Transverse colon (tissue), 4 donors: ENCODE measurements at regions not wholly inside any gene's neighbourhood (a gene's known extent, or its start where the extent isn't known, plus 50 kb on each side); places are given as distances from the start of the nearest gene placed in this dataset.

Source experiments
- DNase-seq: peaks from one replicate; pipeline ENCODE4 v3.0.0-alpha.2; 2019
- H3K27ac ChIP-seq, 4 donors: fragments of 200-600 bp; sonication (generic); 2 replicates each; pipeline ENCODE4 v1.5.1; 2016 to 2018; ENCODE audit warnings: inconsistent platforms in 4 of 4
- H3K27me3 ChIP-seq: fragments of 200-600 bp; sonication (generic); 2 replicates; pipeline ENCODE4 v1.5.1; 2017; ENCODE audit warnings: inconsistent platforms
- H3K36me3 ChIP-seq, 4 donors: fragments of 200-600 bp; sonication (generic); 2 replicates each; pipeline ENCODE4 v1.5.1; 2017 to 2019; ENCODE audit warnings: inconsistent platforms in 4 of 4
- H3K4me1 ChIP-seq, 4 donors: fragments of 200-600 bp; sonication (generic); 2 replicates each; pipeline ENCODE4 v1.5.1; 2017 to 2020; ENCODE audit warnings: inconsistent platforms in 4 of 4
- H3K4me3 ChIP-seq, 4 donors: fragments of 200-600 bp; sonication (generic); 1 replicate in 1 of 4; 2 replicates in 3 of 4; pipeline versions ENCODE4 v1.5.1 to v1.6.1; 2017 to 2019; ENCODE audit warnings: inconsistent platforms in 4 of 4
- H3K9me3 ChIP-seq, 2 donors: fragments of 200-600 bp; sonication (generic); 2 replicates each; pipeline ENCODE4 v1.5.1; 2017 to 2019; ENCODE audit warnings: inconsistent platforms in 2 of 2
- EP300 ChIP-seq: sonication (generic); formaldehyde crosslinking; IDR thresholded peaks from one replicate; pipeline ENCODE4 v1.6.1; 2017; ENCODE audit warnings: antibody characterized with exemption, low read depth
- POLR2A ChIP-seq: fragments of 450-650 bp; IDR thresholded peaks from one replicate; pipeline ENCODE4 v1.6.1; 2016; ENCODE audit warnings: antibody characterized with exemption, mild to moderate bottlenecking, moderate library complexity
- POLR2AphosphoS5 ChIP-seq, 3 donors: sonication (generic); formaldehyde crosslinking; IDR thresholded peaks; one replicate each; pipeline ENCODE4 v1.6.1; 2016; ENCODE audit warnings: antibody characterized with exemption in 3 of 3
- WGBS, 2 donors: methylation state at CpG; one replicate each; pipeline ENCODE4 v1.1.5; 2018; ENCODE audit warnings: low coverage in 1 of 2; 5-methylcytosine and 5-hydroxymethylcytosine counted together
- in situ Hi-C, 4 donors: fragments of 200-750 bp; cut with MboI; loops; one replicate each; pipeline versions ENCODE4 v1.15.0 to v1.15.1; 2017; ENCODE audit warnings: low sequenced_read_pairs in 3 of 4, low pct_ligation_motif_present in 1 of 4, low pct_unique_long_range_greater_than_20kb in 1 of 4
- intact Hi-C: fragments of 100-400 bp; cut with DNase I; formaldehyde crosslinking; loops from one replicate; pipeline ENCODE4 v1.15.1; 2023; ENCODE audit warnings: low total_unique reads
- TF ChIP-seq, protein P1 (sequence below), 5 experiments: fragments of 200-600 bp in 3 of 5; fragments of 450-650 bp in 2 of 5; sonication (generic) in 3 of 5; IDR thresholded peaks; 1 replicate in 2 of 5; 2 replicates in 3 of 5; pipeline ENCODE4 v1.5.1; 2016 to 2017; ENCODE audit warnings: antibody characterized with exemption in 5 of 5, inconsistent platforms in 3 of 5, mild to moderate bottlenecking in 2 of 5, moderate library complexity in 1 of 5

DNA sequence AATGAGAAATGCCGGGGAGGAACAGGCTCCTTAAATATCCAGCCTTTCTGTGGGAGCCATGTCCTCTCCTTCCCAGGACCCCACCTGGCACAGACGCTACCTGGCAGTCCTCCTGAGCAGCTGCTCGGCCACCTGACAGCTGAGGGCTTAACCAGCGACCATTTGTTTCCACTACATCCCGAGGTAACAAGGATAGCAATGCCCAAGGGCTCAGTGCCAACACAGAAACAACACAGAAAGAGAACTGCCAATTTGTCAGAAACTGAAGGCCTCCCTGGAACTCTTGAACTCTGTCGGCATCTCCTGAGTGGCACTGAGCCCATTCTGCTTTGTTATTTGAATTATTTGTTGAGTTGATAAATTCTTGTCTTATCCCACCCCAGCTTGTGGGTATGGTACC is 122.2 kb upstream of the ARHGAP28 start:
- DNase-seq = no peak
- H3K9me3 ChIP-seq = no peaks in the 10 kb centered on the region
- no peaks in the 10 kb centered on the region for H3K27me3 ChIP-seq
- H3K4me3 ChIP-seq = no peak overlapping the region
- no peak overlapping the region for H3K27ac ChIP-seq
- in situ Hi-C loops (no loop called here), intact Hi-C loops (no loop called here)
- H3K36me3 ChIP-seq = no peaks in the 10 kb centered on the region
- TF ChIP-seq, protein P1, sequence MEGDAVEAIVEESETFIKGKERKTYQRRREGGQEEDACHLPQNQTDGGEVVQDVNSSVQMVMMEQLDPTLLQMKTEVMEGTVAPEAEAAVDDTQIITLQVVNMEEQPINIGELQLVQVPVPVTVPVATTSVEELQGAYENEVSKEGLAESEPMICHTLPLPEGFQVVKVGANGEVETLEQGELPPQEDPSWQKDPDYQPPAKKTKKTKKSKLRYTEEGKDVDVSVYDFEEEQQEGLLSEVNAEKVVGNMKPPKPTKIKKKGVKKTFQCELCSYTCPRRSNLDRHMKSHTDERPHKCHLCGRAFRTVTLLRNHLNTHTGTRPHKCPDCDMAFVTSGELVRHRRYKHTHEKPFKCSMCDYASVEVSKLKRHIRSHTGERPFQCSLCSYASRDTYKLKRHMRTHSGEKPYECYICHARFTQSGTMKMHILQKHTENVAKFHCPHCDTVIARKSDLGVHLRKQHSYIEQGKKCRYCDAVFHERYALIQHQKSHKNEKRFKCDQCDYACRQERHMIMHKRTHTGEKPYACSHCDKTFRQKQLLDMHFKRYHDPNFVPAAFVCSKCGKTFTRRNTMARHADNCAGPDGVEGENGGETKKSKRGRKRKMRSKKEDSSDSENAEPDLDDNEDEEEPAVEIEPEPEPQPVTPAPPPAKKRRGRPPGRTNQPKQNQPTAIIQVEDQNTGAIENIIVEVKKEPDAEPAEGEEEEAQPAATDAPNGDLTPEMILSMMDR (IDR thresholded peaks at IDR 0.05) = no peak
- no peaks in the 10 kb centered on the region for H3K4me1 ChIP-seq
- 61 to 83% methylated on average over 1 to 6 of the region's 6 CpGs for WGBS, 2 donors

DNA sequence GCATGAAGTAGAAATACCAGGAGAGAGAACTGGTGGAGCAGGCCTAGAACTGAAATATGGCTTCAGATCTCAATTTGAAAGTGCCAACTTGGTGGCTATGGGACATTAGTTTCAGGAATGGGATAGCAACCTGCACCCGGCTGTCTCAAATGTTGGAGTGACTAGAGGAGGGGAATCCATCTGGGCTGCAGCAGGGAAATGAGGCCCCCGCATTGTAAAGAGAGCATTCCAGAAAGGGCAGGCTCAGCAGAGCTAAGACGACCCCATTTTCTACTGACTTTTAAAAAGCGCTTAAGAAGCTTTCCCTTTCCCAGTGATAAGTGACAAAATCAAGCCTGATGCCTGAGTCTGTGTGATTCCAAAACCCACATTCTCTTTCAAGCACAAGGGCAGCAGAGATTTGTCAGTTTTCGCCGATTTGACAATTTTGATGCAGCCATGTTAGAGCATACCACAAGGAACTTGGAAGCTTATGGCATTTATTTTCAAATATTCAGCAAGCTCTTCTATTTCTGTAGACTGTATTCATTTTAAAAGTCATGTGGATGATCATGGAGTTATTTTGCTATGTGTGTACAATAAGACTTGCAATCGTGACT is 119.8 kb upstream of the ARHGAP28 start:
- Histone ChIP-seq H3K4me3 (no peak overlapping the region), H3K27ac (no peak overlapping the region), H3K36me3 (no peaks in the 10 kb centered on the region), H3K9me3 (no peaks in the 10 kb centered on the region), H3K27me3 (no peaks in the 10 kb centered on the region), H3K4me1 (no peaks in the 10 kb centered on the region)
- in situ Hi-C loops = no loop called here
- WGBS, 2 donors = 79 to 88% methylated on average over 7 of the region's 7 CpGs
- DNase-seq = no peak
- TF ChIP-seq, protein P1 (IDR thresholded peaks at IDR 0.05) = no peak
- TF ChIP-seq POLR2AphosphoS5 (IDR thresholded peaks at IDR 0.05) (no peak), EP300 (no peak), POLR2A (no peak)
- intact Hi-C loops = no loop called here

DNA sequence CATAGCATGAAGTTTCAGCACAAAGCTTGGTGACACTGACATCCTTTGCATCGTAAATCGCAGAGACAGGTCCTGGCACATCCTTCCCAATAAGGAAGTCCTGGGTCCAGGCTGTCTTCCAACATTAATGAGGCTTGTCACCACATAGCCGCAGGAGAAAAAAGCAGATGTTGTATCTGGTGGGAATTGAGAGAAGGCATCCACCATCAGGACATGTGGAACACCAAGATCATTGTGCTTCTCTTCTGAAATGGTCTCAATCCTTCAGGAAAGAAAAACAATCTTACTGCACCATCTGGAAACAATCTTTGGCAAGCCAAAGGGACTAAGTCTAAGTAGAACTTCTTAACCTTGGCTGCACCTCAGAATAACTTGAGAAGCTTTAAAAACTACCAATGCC is 119.0 kb upstream of the ARHGAP28 start:
- H3K27ac ChIP-seq = no peak overlapping the region
- in situ Hi-C loops = no loop called here
- H3K4me1 ChIP-seq = no peaks in the 10 kb centered on the region
- no peak overlapping the region for H3K4me3 ChIP-seq
- no peaks in the 10 kb centered on the region for H3K27me3 ChIP-seq
- no peak for DNase-seq
- TF ChIP-seq POLR2A (no peak), EP300 (no peak), POLR2AphosphoS5 (IDR thresholded peaks at IDR 0.05) (no peak)
- TF ChIP-seq, protein P1 (IDR thresholded peaks at IDR 0.05) = no peak
- intact Hi-C loops = no loop called here
- H3K36me3 ChIP-seq = no peaks in the 10 kb centered on the region
- no peaks in the 10 kb centered on the region for H3K9me3 ChIP-seq
- WGBS, 2 donors = 71% methylated on average over 3 of the region's 3 CpGs; no CpG with 5 or more reads in 1 of the 2 donors

DNA sequence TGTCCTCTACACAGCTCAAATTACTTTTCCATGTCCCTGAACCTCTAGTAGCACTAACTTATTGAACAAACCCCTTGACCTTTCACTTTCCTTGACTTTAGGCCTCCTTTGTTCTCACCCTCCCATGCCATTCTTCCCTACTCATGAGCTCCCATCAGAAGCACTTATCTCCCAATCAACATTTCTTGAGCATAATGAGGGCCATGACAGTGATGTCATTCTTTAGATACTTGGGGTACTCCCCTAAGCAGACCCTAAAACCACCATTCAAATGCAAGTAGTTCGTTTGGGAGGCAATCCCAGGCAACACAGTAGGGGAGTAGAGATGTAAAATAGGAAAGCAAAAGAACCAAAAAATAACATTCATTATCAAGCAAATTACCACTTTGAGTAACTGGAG is 115.9 kb upstream of the ARHGAP28 start:
- WGBS, 2 donors = 12 to 14% methylated on average over 1 of the region's 1 CpG
- H3K27ac ChIP-seq = no peak overlapping the region
- no peaks in the 10 kb centered on the region for H3K36me3 ChIP-seq
- no peaks in the 10 kb centered on the region for H3K4me1 ChIP-seq
- intact Hi-C loops (no loop called here), in situ Hi-C loops (no loop called here)
- DNase-seq = no peak
- H3K27me3 ChIP-seq = no peaks in the 10 kb centered on the region
- TF ChIP-seq POLR2AphosphoS5 (IDR thresholded peaks at IDR 0.05) = no peak
- no peaks in the 10 kb centered on the region for H3K9me3 ChIP-seq
- H3K4me3 ChIP-seq = no peak overlapping the region

DNA sequence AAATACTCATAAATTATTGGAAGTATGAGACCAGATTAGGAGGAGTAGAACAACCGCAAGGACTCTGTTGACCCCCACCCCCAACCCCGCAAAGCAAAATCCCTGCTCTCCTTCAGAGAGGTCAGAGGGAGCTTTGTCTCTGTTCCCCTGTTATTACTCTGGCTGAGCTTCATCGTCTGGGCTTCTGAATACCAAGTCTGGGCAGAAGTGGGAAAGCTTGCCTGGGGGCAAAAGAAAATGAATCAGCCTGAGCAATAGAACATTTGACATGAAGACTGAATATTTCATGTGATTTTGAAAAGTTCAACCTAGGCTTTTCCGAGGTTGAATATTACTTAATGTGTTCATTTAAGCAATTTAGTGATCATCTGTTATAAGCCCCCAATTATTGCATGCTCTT is 114.6 kb upstream of the ARHGAP28 start:
- Histone ChIP-seq H3K4me1 (no peaks in the 10 kb centered on the region), H3K4me3 (no peak overlapping the region), H3K36me3 (no peaks in the 10 kb centered on the region), H3K27me3 (no peaks in the 10 kb centered on the region), H3K27ac (no peak overlapping the region), H3K9me3 (no peaks in the 10 kb centered on the region)
- TF ChIP-seq, protein P1 (IDR thresholded peaks at IDR 0.05) = no peak
- TF ChIP-seq EP300 (no peak), POLR2A (no peak), POLR2AphosphoS5 (IDR thresholded peaks at IDR 0.05) (no peak)
- intact Hi-C loops = no loop called here
- WGBS, 2 donors = 87 to 88% methylated on average over 1 to 4 of the region's 4 CpGs
- in situ Hi-C loops = no loop called here
- no peak for DNase-seq
